Esophagus mucosa (tissue), 1 donor: ENCODE measurements at regions not wholly inside any gene's neighbourhood (a gene's known extent, or its start where the extent isn't known, plus 50 kb on each side); places are given as distances from the start of the nearest gene placed in this dataset.
"Not testable (repeated sequence)": the region's sequence is repeated elsewhere in the genome, so short reads cannot be mapped to it uniquely, and the experiment has no call there.

Experiments used
- ATAC-seq: fragments of 200-7000 bp; cut with Tn5 transposase; one replicate; pipeline ENCODE4 v1.9.1; 2020
- donor health status: DM: yes; HTN: yes; CAD: no.

DNA sequence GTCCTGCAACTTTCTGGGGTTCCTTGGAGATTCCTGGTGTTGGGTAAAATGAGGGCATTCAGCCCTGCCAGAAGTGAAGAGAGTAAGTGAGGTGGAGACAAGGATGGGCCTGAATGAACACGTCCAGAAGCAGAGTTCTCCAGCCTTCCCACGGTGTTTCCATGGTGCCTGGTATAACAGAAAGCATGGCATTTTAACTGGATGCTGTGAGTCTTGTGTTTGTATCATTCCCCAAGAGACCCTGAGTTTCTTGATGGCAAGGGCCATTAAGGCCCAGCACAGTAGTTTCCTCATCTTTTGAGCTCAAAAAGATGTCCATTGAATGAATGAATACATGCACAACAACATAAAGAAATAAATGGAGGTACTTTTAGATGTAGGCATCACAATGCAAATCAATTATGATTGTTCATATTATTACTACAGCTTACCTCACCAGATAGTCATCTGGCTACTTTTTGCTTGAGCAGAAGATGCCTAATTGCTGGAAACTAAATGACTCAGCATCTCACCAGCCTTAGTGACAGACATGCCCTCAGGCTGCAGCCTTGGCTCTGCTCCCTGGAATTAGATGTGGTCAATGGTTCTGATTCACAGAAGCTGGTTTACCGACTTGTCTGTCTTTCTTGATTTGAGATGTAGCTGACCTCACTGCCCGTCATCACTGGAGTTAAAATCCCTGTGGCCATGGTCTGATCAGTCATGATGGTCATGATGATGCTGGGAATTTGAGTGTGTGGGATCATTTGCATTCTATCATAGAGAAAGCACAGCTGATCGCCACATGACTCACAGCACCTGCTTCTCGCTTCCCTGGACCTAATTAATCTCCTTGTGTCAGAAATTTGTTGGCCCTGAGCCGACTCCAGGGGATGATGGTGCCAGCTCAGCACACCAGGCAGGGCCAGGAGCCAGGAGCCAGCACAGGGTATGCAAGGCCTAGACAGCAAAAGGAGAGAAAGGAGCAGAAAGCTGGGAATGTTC, 83.9 kb downstream of the CXCL12 start:
- ATAC-seq, result peak; percentile 96

DNA sequence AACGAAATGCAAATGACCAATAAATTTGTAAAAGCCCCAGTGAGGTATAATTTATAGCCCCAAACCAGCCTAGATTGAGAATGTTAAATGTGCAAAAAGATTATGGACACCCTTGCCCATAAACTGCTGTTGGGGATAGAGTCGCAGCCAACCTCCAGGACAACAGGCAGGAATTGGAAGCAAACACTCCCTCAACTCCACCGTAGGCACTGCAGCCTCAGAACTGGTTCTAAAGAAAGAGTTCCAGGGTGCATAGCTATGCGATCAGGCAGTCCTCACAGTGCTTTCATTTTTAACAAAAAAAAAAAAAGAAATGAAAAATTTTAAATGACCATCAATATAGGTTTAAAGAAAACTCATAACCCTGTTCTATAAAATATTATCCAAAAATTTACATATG, 86.2 kb downstream of the CXCL12 start:
- ATAC-seq, result no peak

GRCh38 chr10:44297963-44298362, 86.9 kb downstream of the CXCL12 start:
- ATAC-seq, result no peak

GRCh38 chr10:44295644-44296241, 89.2 kb downstream of the CXCL12 start:
- ATAC-seq, result no peak

- ATAC-seq, result no peak
These were observed 90.0 kb downstream of the CXCL12 start for GRCh38 chr10:44294726-44295412.

GRCh38 chr10:44293842-44294241, 91.1 kb downstream of the CXCL12 start:
- peak; percentile 43 for ATAC-seq

DNA sequence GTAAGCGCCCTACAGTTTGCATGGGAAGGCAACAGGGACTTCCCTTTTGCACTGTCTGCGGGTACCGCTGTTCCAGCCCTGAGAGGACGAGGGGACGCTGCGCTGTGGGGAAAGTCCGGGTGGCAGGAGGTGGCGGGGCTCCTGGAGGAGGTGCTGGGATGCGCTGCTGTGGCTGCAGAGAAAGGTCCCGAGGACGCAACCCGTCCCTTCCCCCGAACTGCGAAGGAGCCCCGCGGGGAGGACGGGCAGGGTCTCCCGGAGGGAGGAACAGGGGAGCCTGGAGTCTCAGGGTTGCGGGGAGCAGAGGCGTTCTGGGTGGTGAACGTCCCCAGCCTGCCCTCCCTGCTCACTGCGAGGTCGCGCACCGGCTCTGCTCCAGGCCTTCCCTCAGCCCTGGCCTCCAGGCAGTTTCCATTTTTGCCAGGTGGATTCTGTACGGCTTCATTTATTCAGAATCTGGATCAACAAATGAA, 91.6 kb downstream of the CXCL12 start:
- no peak for ATAC-seq

DNA sequence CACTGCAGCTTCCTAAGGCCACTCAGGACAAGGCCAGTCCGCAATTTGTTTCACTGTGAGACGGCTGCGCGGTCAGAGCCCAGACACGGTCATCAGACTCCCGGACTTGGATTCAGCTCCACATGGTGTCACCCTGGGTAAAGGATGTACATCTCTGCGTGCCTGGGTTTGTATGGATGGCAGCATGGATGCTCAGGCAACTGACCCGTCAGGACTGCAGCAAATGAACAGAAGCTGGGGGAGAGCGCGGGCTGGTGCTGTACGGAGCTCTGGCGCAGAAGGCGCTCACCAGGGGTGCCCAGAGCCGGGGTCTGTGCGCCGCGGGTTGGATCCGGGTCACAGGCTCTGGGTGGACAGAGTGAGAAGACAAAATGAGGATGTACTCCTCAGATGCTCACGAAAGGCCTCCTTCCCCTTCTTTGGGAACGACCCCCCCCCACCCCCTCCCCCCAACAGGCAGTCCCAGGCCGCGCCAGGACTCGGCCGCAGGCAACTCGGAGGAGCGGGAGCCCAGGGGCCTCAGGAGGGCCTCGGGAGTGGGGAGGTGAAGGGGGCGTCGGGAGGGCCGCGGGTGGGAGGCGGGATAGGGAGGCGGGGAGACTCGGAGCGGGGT, 92.4 kb downstream of the CXCL12 start:
- ATAC-seq, result no peak

DNA sequence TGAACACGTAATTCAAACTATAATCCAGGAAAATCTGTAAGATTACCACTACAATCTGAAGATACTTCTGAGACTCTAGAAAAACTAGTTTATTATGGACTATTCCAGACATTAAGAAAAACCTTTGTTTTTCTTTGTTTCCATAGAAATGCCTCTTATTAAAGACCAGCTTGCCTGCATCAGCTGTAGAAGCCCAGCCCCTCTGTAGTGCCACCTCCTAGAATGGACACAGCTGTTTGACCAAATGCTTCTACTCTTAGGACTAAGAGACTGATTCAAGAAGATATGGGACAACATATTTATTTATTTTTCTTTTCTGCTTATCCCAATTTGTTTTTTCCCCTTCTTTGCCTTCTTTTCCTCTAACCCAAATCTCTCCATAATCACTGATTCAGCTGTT, 93.8 kb downstream of the CXCL12 start:
- no peak for ATAC-seq

GRCh38 chr10:44289125-44289524, 95.8 kb downstream of the CXCL12 start:
- ATAC-seq, result no peak

- no peak for ATAC-seq
These were observed 97.5 kb downstream of the CXCL12 start for GRCh38 chr10:44287408-44287807.

GRCh38 chr10:44284198-44285084, 100.5 kb downstream of the CXCL12 start:
- ATAC-seq, result no peak

DNA sequence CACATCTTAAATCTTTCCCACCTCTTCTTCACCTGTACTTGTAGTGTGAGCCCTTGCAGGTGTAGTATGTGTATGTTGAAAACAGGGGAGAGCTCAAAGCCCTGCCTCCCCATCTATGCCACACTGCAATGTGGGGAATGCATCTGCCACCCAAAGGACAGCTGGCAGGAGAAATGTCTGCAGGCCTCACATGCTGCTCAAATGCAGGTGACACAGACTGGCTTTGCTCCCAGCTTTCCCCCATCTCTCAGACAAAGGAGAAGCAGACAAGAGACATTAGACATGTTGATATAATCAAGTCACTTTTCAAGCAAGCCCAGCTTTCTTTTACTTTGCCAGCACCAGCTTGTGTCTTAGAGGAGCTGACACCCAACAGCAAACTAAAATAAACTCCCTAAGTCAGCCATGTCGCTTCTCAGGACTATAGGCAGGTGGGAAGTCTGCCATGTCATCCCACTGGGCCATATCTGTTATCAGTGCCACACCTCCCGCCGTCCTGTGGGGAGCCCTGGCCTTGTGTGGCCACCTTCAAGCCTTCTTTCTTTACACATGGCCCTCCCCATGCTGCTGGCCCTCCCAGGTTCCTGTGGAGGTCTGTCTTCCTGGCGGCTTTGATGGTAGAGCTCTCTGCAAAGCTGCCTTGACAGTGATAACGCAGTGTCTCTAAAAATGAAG, 102.1 kb downstream of the CXCL12 start:
- ATAC-seq, result no peak

DNA sequence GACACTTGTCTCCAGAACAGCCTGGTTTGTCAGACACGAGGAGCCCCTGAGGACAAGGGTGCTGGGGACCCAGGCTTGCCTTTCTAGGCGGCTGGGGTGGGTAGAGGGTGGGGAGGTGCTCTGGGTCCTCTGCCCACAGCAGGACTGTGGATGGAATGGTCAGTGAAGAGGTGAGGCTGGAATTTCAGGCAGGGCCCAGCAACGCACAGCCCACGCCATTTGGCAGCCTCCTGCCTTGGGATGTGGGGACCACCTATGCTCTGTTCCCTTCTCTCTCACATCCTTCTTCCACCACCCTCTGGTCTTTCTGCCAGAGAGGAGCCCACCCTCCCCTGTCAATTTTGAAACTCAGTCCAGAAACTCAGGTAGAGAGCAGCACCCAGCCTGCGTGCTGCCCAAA, 103.2 kb downstream of the CXCL12 start:
- no peak for ATAC-seq

DNA sequence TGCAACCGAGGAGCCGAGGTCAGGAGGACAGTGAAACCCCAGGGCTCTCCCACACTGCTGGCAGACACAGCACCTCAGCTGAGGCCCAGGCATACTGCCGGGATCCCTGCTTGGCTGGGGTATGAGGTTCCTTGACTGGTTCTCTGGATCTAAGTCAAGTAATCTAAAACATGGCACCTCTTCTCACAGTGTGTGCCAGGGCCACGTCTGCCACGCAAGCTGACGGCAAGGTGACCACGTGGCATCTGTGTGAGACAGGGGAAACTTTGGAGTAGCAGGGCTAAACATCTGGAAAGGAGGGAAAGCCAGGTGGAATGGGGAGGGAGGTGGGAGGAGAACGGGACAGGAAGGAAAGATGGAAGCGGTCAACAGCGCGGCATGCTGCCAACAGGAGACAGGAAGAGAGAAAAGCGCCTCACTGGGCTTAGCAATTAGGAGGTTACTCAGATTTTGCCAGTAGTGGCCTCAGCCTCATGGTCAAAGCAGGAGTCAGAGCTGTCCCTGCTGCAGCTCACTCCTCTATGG, 103.7 kb downstream of the CXCL12 start:
- ATAC-seq, result no peak

DNA sequence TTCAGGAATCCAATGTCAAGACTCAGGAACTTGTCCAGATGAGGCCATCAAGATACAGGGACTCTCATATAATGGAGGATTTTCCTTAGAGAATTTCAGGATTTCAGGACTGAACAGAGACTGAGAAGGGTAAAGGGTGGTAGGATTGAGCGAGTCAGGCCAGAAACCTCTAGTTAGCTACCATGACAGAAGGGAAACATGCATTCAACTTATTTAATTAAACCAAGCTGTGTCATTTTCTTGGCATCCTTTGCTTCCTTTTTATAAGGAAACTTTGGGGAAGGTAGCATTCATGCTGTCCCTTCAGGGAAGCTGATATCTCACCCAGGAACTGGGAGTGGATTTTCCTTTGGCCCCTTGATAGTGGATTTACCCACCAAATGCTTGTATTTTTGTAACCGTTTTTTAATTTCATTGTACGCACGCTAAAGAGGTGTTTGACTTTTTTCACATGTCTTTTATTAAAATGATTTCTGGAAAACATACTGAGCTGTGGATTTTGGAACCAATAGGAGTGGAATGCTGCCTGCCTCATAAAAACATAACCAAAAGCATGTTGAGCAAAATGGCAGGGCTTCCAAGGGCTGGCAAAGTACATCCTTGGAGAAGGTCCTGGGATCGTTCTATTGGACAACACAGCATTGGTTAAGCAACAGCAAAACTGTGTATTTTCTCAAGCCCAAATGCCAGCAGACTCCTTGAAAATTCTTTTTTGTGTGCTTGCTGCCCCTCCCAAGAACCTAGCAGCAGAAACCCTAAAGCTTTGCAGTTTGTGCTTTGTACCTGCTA, 104.5 kb downstream of the CXCL12 start:
- no peak for ATAC-seq

DNA sequence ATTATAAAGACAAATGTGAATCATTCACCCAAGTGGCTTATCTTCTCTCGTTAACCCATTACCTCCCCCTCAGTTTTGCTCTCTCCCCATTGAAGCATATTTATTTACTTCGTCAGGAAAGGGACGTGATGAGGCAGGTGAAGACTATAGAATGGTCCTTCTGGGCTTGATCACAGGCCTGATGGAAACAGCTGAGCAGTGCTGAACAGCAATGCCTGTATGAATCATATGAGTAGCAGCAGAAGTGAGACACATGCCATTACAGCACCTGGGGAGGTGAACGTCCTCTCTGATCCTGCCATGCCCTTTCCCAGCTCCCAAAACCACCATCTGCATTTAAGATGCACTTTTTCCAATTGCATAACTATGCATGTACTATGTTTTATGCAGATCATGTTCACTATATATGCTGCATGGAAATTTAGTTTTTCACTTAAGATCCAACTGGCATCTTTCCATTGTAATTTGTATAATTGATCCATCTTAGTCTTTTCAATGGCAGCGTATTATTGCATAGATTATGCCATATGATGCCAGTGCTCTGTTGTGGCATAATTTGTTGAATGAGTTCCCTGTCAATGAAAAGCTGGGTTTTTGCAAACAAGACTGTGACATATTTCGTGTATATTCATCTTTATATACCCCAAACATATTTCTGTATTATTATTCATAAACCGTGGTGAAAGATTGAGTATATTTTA, 105.3 kb downstream of the CXCL12 start:
- ATAC-seq, result no peak

GRCh38 chr10:44278837-44279324, 106.0 kb downstream of the CXCL12 start:
- no peak for ATAC-seq

DNA sequence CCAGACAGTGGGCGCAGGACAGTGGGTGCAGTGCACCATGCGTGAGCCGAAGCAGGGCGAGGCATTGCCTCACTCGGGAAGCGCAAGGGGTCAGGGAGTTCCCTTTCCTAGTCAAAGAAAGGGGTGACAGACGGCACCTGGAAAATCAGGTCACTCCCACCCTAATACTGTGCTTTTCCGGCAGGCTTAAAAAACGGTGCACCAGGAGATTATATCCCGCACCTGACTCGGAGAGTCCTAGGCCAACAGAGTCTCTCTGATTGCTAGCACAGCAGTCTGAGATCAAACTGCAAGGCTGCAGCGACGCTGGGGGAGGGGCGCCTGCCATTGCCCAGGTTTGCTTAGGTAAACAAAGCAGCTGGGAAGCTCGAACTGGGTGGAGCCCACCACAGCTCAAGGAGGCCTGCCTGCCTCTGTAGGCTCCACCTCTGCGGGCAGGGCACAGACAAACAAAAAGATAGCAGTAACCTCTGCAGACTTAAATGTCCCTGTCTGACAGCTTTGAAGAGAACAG, 116.4 kb downstream of the CXCL12 start:
- ATAC-seq, result not testable (repeated sequence)
